HG03280 (cell line): ENCODE measurements at regions not wholly inside any gene's neighbourhood (a gene's known extent, or its start where the extent isn't known, plus 50 kb on each side); places are given as distances from the start of the nearest gene placed in this dataset.

Experiments used
- ATAC-seq: cut with Tn5 transposase; IDR thresholded peaks from one replicate; pipeline ENCODE4 v1.9.1; 2021; ENCODE audit warnings: mild to moderate bottlenecking, moderate library complexity; ENCODE audit not compliant: unreplicated experiment

DNA sequence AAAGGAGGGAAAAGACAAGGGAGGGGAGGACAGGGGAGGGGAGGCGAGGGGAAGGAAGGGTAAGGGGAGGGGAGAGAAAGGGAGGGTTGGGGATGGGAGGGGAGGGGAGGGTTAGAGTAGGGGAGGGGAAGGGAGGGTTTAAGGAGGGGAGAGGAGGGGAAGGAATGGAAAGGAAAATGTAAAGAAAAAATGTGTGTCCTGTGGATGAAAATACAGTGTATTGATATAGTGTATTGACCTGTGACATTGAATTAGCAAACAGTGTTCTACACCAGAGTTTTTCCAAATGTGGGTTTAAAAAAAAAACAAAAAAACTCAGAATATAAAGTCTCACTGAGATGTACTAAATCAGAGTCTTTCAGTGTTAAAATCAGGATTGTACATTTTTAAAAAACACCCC lies 1279.8 kb upstream of the ADGRL2 start:
- ATAC-seq = no peak

DNA sequence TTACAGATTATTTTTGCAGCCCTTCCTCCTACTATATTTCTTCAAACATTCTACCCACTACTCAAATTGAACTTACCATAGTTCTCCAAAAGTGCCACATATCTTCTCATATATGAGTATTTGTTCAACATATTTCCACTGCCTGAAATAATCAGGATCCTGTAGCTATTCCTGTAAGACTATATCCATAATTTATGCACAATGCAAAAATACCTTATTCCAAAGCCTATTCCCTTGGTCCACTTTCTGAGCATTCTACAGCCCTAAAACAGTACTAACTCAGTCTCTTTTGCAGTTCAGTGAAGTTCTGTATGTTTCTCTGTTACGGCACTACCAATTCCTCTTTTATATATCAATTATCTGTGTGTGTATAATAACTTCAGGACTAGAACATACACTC lies 1283.7 kb upstream of the ADGRL2 start:
- ATAC-seq = no peak

DNA sequence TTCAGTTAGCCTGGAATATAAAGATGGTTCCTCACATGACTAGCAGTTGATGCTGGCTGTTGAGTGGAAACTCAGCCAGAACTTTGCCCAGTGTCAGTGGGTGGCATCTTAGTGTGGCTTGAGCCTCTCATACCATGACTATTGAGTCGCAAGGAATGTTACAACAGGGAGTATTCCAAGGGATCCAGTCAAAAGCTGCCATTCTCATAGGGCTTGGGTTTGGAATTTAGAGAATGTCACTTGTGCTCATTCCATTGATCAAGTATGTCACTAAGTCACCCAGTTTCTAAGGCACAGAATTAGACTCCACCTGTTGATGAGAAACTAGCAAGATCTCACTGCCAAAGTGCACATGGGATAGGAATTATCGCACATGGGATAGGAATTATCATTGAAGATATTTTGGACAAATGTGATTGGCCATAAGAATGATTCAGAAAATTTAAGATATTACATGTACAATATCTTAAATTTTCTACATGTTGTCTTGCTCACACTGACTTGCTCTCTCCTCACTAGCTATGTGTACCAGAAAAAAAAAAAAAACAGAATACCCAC lies 1290.7 kb upstream of the ADGRL2 start:
- ATAC-seq = no peak

- no peak for ATAC-seq
These were observed 1294.5 kb upstream of the ADGRL2 start for GRCh38 chr1:80506216-80506615.

GRCh38 chr1:80498673-80499072 lies 1302.1 kb upstream of the ADGRL2 start:
- no peak for ATAC-seq

GRCh38 chr1:80495806-80496205 lies 1304.9 kb upstream of the ADGRL2 start:
- ATAC-seq = no peak

GRCh38 chr1:80472145-80472544 lies 1328.6 kb upstream of the ADGRL2 start:
- no peak for ATAC-seq

DNA sequence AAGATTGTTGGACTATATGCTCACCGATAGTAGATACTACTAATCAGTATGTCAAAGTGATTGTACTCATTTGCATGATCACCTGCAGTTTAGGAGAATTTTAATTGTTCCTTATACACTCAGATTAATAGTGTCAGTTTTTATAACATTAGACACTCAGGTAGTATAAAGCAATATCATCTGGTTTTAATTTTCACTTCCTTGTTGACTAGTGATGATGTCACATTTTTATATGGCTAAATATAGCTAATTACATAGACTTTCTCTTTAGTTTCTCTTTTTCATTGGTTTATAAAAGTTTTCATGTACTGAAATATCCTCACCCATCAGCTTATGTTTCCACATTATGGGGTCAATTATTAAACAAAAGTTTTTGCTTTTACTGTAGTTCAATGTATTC lies 1332.4 kb upstream of the ADGRL2 start:
- ATAC-seq = no peak

DNA sequence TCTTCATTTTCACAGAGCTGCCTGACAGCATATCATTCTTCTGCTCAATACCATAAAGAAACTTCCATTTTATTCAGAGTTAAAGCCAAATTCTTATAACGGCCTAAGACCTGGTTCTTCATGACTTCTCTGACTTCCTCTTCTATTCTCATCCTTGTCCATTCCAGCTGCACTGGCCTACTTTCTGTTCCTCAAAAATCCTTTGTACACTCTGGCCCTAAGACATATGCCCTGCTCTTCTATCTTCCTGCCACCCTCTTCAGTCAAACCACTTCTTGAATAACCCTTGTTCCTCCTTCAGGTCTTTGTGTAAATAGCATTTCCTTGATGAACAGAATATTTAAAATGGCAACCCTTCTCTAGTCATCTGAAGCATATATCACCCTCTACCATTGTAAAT lies 1338.7 kb upstream of the ADGRL2 start:
- no peak for ATAC-seq

GRCh38 chr1:80457409-80457808 lies 1343.3 kb upstream of the ADGRL2 start:
- no peak for ATAC-seq

GRCh38 chr1:80453775-80454174 lies 1347.0 kb upstream of the ADGRL2 start:
- no peak for ATAC-seq

DNA sequence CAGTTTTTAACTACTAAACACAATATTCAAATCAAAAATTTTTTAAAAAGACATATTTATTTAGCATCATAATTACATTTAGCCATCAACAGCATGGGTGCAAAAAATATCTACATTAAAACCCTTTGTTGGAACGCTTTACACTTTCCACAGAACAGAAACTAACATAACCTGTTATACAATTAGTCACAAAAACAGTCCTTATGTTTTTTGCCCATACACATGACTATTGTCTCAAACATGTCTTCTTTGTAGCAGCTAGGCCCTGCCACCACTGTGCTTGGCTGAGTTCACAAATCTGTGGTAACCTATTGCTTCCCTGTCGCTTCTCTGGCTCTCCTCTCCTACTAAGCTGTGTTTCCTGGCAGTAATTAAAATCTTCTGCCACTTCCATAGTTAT lies 1350.0 kb upstream of the ADGRL2 start:
- ATAC-seq = no peak

GRCh38 chr1:80448081-80448480 lies 1352.7 kb upstream of the ADGRL2 start:
- ATAC-seq = no peak

DNA sequence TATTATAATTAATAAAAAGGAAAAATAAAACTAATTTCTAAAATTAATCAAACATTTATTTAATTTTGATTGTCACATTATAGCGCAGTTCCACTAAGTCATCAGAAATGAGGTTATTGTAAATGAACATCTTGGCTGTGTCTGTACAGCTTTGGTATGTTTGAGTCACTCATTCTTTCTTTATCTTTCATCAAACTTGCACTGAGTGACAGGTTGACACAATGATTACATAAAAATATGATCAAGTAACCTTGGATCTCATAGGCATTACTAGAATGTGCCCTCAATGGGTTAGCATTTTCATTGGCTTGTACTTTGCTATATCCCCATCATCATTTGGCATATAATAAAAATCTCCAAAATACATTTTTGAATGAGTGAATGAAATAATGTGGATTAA lies 1353.2 kb upstream of the ADGRL2 start:
- ATAC-seq = no peak

- ATAC-seq = no peak
These were observed 1355.7 kb upstream of the ADGRL2 start for GRCh38 chr1:80445033-80445432.

DNA sequence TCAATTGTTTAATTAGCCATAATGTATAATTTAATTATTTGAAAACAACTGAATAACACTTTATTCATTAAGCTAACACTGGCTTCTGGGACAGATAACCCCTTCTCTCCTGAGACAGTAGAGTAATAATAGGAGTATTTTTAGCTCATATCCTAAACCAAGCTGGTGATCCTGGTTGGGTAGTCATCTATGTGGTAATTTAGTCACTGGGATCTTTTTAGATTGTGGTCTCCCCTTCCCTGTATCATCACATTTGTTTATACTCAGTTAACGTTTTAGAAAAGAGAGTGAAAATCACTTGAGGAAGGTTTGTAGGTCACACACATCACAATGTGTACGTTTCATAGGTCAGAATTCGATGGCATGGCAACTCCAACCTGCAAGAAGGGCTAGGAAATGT lies 1356.6 kb upstream of the ADGRL2 start:
- no peak for ATAC-seq

DNA sequence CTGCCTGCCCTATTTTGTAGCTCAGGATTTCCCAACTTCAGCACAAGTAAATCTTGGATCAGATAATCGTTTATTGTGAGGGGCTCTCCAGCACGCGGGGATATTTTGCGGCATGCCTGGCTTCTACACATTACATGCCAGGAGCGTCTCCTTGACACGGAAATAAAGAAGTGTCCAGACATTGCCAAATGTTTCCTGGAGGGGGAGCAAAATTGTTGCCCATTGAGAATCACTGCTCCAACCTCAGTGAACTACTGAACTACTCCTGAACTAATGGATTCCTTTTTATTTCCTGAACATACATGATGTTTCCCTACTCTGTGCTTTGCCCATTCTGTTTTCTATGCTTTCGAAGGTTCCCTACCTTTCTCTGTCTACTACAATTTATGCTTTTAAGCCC lies 1359.1 kb upstream of the ADGRL2 start:
- ATAC-seq = no peak

- ATAC-seq = no peak
These were observed 1363.9 kb upstream of the ADGRL2 start for GRCh38 chr1:80436851-80437250.

GRCh38 chr1:80427881-80428280 lies 1372.9 kb upstream of the ADGRL2 start:
- no peak for ATAC-seq

DNA sequence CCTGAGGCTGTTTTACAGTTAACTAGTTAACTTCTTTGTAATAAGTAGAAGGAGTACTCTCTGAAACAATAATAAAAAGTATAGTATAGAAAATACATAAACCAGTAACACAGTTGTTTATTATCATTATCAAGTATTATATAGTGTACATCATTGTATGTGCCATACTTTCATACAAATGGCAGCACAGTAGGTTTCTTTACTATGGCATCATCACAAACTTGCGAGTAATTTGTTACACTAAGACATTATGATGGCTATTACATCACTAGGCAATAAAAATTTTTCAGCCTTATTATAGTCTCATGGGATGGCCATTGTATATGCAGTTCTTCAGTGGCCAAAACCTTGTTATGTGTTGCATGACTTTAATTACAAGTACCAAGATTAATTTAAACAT lies 1376.5 kb upstream of the ADGRL2 start:
- ATAC-seq = no peak

GRCh38 chr1:80418134-80418533 lies 1382.6 kb upstream of the ADGRL2 start:
- no peak for ATAC-seq

- ATAC-seq = no peak
These were observed 1383.1 kb upstream of the ADGRL2 start for GRCh38 chr1:80417671-80418070.

DNA sequence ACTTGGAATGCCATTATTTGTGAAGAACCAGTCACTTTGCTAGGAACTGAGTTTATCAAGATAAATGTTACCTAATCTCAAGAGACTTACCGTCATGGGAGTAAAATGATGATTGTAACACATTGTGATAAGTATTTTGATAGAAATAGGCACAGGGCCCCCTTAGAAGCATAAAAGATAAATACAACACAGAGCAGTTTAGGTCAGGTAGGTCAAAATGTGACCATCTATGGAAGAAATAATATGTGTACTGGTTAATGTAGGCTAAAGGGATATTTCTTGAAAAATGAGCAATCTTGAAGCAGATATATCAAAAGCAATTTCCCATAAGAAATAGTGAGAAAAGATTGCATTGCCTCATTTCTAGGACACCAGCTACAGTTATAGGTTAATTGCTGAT lies 1386.8 kb upstream of the ADGRL2 start:
- ATAC-seq = no peak

DNA sequence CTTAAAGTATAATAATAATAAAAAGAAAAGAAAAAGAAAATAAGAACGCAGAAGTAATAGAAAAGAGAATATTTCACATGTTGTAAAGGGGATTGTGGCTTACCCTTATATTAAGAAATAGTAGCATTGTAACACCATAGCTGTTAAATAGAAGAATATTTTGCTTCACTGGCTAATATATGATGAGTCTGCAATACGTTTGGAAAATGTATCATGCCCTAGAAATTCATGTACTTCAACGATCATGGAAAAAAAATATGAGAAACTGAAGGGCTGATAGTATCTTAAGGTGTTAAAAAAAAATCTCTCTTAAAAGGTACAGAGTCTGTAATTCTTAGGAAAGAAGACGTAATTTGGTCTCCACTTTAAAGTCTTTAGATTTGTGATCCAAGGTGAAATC lies 1390.5 kb upstream of the ADGRL2 start:
- ATAC-seq = no peak
